Keratinocyte (primary cell): ENCODE measurements at regions not wholly inside any gene's neighbourhood (a gene's known extent, or its start where the extent isn't known, plus 50 kb on each side); places are given as distances from the start of the nearest gene placed in this dataset.
A peak's percentile ranks its signal among the peaks of the same experiment; 100 is the strongest.

ENCODE experiments used
- DNase-seq: peaks from one replicate; pipeline ENCODE4 v3.0.0-alpha.2; 2011; ENCODE audit warnings: low read depth, missing footprints, low spot score
- FAIRE-seq: peaks from 2 replicates; lab custom pipeline; 2011; peaks lifted over from hg19 to GRCh38; lab: Jason Lieb, UNC
- H2AFZ ChIP-seq: 2 replicates; pipeline ENCODE4 v1.6.0; 2012; ENCODE audit warnings: low read length, control low read depth, inconsistent platforms; ENCODE audit not compliant: control insufficient read depth
- H3K27ac ChIP-seq: 2 replicates; pipeline ENCODE4 v1.5.1; 2011; ENCODE audit warnings: low read length; ENCODE audit not compliant: control insufficient read depth, insufficient read depth
- H3K27me3 ChIP-seq: 3 replicates; pipeline ENCODE4 v1.6.0; 2011; ENCODE audit warnings: low read length; ENCODE audit not compliant: control insufficient read depth, insufficient read depth; ENCODE audit errors: extremely low read depth
- H3K36me3 ChIP-seq, 2 experiments: 2 replicates in 1 of 2; 3 replicates in 1 of 2; pipeline ENCODE4 v1.5.1; 2011; ENCODE audit warnings: low read length in 2 of 2, mild to moderate bottlenecking in 1 of 2; ENCODE audit not compliant: control insufficient read depth in 2 of 2, insufficient read depth in 2 of 2; ENCODE audit errors: extremely low read depth in 1 of 2
- H3K4me1 ChIP-seq: 3 replicates; pipeline ENCODE4 v1.5.1; 2011; ENCODE audit warnings: low read length; ENCODE audit not compliant: control insufficient read depth, insufficient read depth; ENCODE audit errors: extremely low read depth
- H3K4me2 ChIP-seq: 3 replicates; pipeline ENCODE4 v1.6.0; 2011; ENCODE audit warnings: low read depth, low read length; ENCODE audit not compliant: control insufficient read depth, insufficient read depth; ENCODE audit errors: extremely low read depth
- H3K4me3 ChIP-seq, 3 experiments: fragments of 200-600 bp in 1 of 3; sonication (generic) in 1 of 3; 2 replicates in 2 of 3; 3 replicates in 1 of 3; pipeline ENCODE4 v1.5.1; 2011 to 2016; ENCODE audit warnings: low read length in 3 of 3, mild to moderate bottlenecking in 3 of 3, control low read depth in 2 of 3, inconsistent platforms in 1 of 3, low read depth in 1 of 3, mixed read lengths in 1 of 3, mixed run types in 1 of 3, moderate library complexity in 1 of 3; ENCODE audit not compliant: control insufficient read depth in 2 of 3, insufficient read depth in 2 of 3; ENCODE audit errors: extremely low read depth in 1 of 3
- H3K79me2 ChIP-seq: 2 replicates; pipeline ENCODE4 v1.6.0; 2012; ENCODE audit warnings: low read length; ENCODE audit not compliant: control insufficient read depth, insufficient read depth
- H3K9ac ChIP-seq: 3 replicates; pipeline ENCODE4 v1.6.0; 2011; ENCODE audit warnings: low read length; ENCODE audit not compliant: control insufficient read depth, insufficient read depth; ENCODE audit errors: extremely low read depth
- H3K9me1 ChIP-seq: 3 replicates; pipeline ENCODE4 v1.6.0; 2011; ENCODE audit warnings: low read length; ENCODE audit not compliant: control insufficient read depth, insufficient read depth; ENCODE audit errors: extremely low read depth
- H3K9me3 ChIP-seq: 2 replicates; pipeline ENCODE4 v1.5.1; 2012; ENCODE audit warnings: low read depth, low read length; ENCODE audit not compliant: control insufficient read depth
- H4K20me1 ChIP-seq: 3 replicates; pipeline ENCODE4 v1.6.0; 2011; ENCODE audit warnings: low read length; ENCODE audit not compliant: control insufficient read depth, insufficient read depth; ENCODE audit errors: extremely low read depth
- CTCF ChIP-seq, 3 experiments: IDR thresholded peaks in 1 of 3; conservative IDR thresholded peaks in 1 of 3; optimal IDR thresholded peaks in 1 of 3; 2 replicates in 2 of 3; 3 replicates in 1 of 3; pipeline versions ENCODE3 to v1.5.1; 2011; ENCODE audit warnings: low read length in 3 of 3, mild to moderate bottlenecking in 3 of 3, moderate library complexity in 2 of 3, control low read depth in 1 of 3, inconsistent platforms in 1 of 3; ENCODE audit not compliant: insufficient read depth in 2 of 3; ENCODE audit errors: extremely low read depth in 1 of 3
- EZH2 ChIP-seq: IDR thresholded peaks from one replicate; pipeline ENCODE4 v1.6.1; 2012; ENCODE audit warnings: inconsistent platforms, mild to moderate bottlenecking, low read length, moderate library complexity
- dilution Hi-C: fragments of 300-500 bp; cut with MboI; formaldehyde crosslinking; loops from one replicate; pipeline ENCODE4 v1.7.0; 2020; ENCODE audit warnings: low sequenced_read_pairs; ENCODE audit not compliant: extremely low pct_ligation_motif_present

- peak overlapping the region; percentile 84 for H3K27ac ChIP-seq
- no peaks in the 10 kb centered on the region for H3K36me3 ChIP-seq
- dilution Hi-C loops, result no loop called here
- H3K9ac ChIP-seq, result peak overlapping the region; percentile 36
- H3K79me2 ChIP-seq, result no peaks in the 10 kb centered on the region
- DNase-seq (peak; percentile 96), FAIRE-seq (no peak)
- H2AFZ ChIP-seq, result no peak overlapping the region
- TF ChIP-seq EZH2 (no peak), CTCF (optimal IDR thresholded peaks at IDR 0.05 in 1 of 3, IDR thresholded peaks at IDR 0.05 in 1 of 3, conservative IDR thresholded peaks at IDR 0.05 in 1 of 3; ENCODE audit: extremely low read depth in 1 of 3, insufficient read depth in 2 of 3, low read length in 3 of 3) (no peak)
- H3K27me3 ChIP-seq, result no peaks in the 10 kb centered on the region
- peaks cover 35% of the 10 kb centered on the region for H3K4me1 ChIP-seq
- H3K4me3 ChIP-seq, result no peak overlapping the region
- no peaks in the 10 kb centered on the region for H4K20me1 ChIP-seq
- no peaks in the 10 kb centered on the region for H3K9me1 ChIP-seq
- peaks cover 16% of the 10 kb centered on the region for H3K9me3 ChIP-seq
- peak overlapping the region; percentile 6 for H3K4me2 ChIP-seq
Measured at GRCh38 chr3:72338942-72339669, 509.1 kb downstream of the SHQ1 start.

GRCh38 chr3:72338082-72338941, 509.9 kb downstream of the SHQ1 start:
- peak; percentile 98 for FAIRE-seq
- Histone ChIP-seq H4K20me1 (no peaks in the 10 kb centered on the region), H3K27me3 (no peaks in the 10 kb centered on the region), H3K4me2 (no peak overlapping the region), H3K27ac (peak overlapping the region; percentile 84), H3K4me3 (no peak overlapping the region), H3K9me3 (peaks cover 16% of the 10 kb centered on the region), H2AFZ (no peak overlapping the region), H3K4me1 (peaks cover 27% of the 10 kb centered on the region), H3K79me2 (no peaks in the 10 kb centered on the region), H3K9ac (peak overlapping the region; percentile 8), H3K9me1 (no peaks in the 10 kb centered on the region), H3K36me3 (no peaks in the 10 kb centered on the region)
- peak; percentile 84 for DNase-seq
- no peak for TF ChIP-seq EZH2
- no peak for TF ChIP-seq CTCF (optimal IDR thresholded peaks at IDR 0.05 in 1 of 3, IDR thresholded peaks at IDR 0.05 in 1 of 3, conservative IDR thresholded peaks at IDR 0.05 in 1 of 3; ENCODE audit: extremely low read depth in 1 of 3, insufficient read depth in 2 of 3, low read length in 3 of 3)
- dilution Hi-C loops, result no loop called here
